Colonic mucosa (tissue), 4 donors: ENCODE measurements at regions not wholly inside any gene's neighbourhood (a gene's known extent, or its start where the extent isn't known, plus 50 kb on each side); places are given as distances from the start of the nearest gene placed in this dataset.

Experiments
- DNase-seq: peaks from one replicate; pipeline ENCODE4 v3.0.0-alpha.2; 2020
- H3K27ac ChIP-seq: fragments of 200-600 bp; one replicate; pipeline ENCODE4 v1.8.0; 2021
- H3K27me3 ChIP-seq: fragments of 200-600 bp; one replicate; pipeline ENCODE4 v1.8.0; 2021
- H3K36me3 ChIP-seq: fragments of 200-600 bp; one replicate; pipeline ENCODE4 v1.8.0; 2021
- H3K4me1 ChIP-seq: fragments of 200-600 bp; one replicate; pipeline ENCODE4 v1.8.0; 2021; ENCODE audit warnings: mild to moderate bottlenecking
- H3K4me3 ChIP-seq: fragments of 200-600 bp; one replicate; pipeline ENCODE4 v1.8.0; 2021
- H3K9ac ChIP-seq, 2 donors: one replicate each; pipeline ENCODE4 v1.7.0; 2013; ENCODE audit warnings: control low read depth in 2 of 2, low read depth in 2 of 2, low read length in 2 of 2
- H3K9me3 ChIP-seq: fragments of 200-600 bp; one replicate; pipeline ENCODE4 v1.8.0; 2021
- CTCF ChIP-seq: fragments of 200-600 bp; IDR thresholded peaks from one replicate; pipeline ENCODE4 v1.8.0; 2022; ENCODE audit warnings: antibody characterized with exemption, mild to moderate bottlenecking
- intact Hi-C: fragments of 100-400 bp; cut with DNase I; formaldehyde crosslinking; loops from one replicate; pipeline ENCODE4 v1.14.1; 2022
- donor health status: healthy.
- donor health status: DM: no; HTN: no; CAD: no.
- donor health status: DM: no; HTN: no; CAD: no.

- Histone ChIP-seq H3K9me3 (no peaks in the 10 kb centered on the region), H3K9ac (no peak overlapping the region), H3K4me3 (no peak overlapping the region), H3K27ac (no peak overlapping the region), H3K4me1 (no peaks in the 10 kb centered on the region), H3K27me3 (no peaks in the 10 kb centered on the region), H3K36me3 (no peaks in the 10 kb centered on the region)
- intact Hi-C loops: no loop called here
- TF ChIP-seq CTCF: no peak
- no peak for DNase-seq
Observed at GRCh38 chr5:87746891-87747377, 334.2 kb upstream of the CCNH start.

GRCh38 chr5:87746341-87746740 is 333.6 kb upstream of the CCNH start:
- Histone ChIP-seq H3K27me3 (no peaks in the 10 kb centered on the region), H3K9ac (no peak overlapping the region), H3K9me3 (no peaks in the 10 kb centered on the region), H3K4me1 (no peaks in the 10 kb centered on the region), H3K4me3 (no peak overlapping the region), H3K27ac (no peak overlapping the region), H3K36me3 (no peaks in the 10 kb centered on the region)
- intact Hi-C loops: no loop called here
- DNase-seq: no peak
- TF ChIP-seq CTCF: no peak

- H3K4me1 ChIP-seq: no peaks in the 10 kb centered on the region
- no peak overlapping the region for H3K27ac ChIP-seq
- intact Hi-C loops: no loop called here
- H3K9me3 ChIP-seq: no peaks in the 10 kb centered on the region
- DNase-seq: no peak
- H3K27me3 ChIP-seq: no peaks in the 10 kb centered on the region
- H3K9ac ChIP-seq: no peak overlapping the region
- no peaks in the 10 kb centered on the region for H3K36me3 ChIP-seq
- TF ChIP-seq CTCF: no peak
- H3K4me3 ChIP-seq: no peak overlapping the region
Observed at GRCh38 chr5:87741881-87742280, 329.2 kb upstream of the CCNH start.

- Histone ChIP-seq H3K9ac (no peak overlapping the region), H3K4me1 (no peaks in the 10 kb centered on the region), H3K27ac (no peak overlapping the region), H3K27me3 (no peaks in the 10 kb centered on the region), H3K4me3 (no peak overlapping the region), H3K36me3 (no peaks in the 10 kb centered on the region), H3K9me3 (no peaks in the 10 kb centered on the region)
- no peak for DNase-seq
- intact Hi-C loops: no loop called here
- no peak for TF ChIP-seq CTCF
Observed at GRCh38 chr5:87735923-87736322, 323.2 kb upstream of the CCNH start.

GRCh38 chr5:87733897-87734296 is 321.2 kb upstream of the CCNH start:
- Histone ChIP-seq H3K9me3 (no peaks in the 10 kb centered on the region), H3K9ac (no peak overlapping the region), H3K4me3 (no peak overlapping the region), H3K4me1 (no peaks in the 10 kb centered on the region), H3K36me3 (no peaks in the 10 kb centered on the region), H3K27me3 (no peaks in the 10 kb centered on the region), H3K27ac (no peak overlapping the region)
- intact Hi-C loops: no loop called here
- no peak for DNase-seq
- no peak for TF ChIP-seq CTCF
